ENCODE measurements at regions not wholly inside any gene's neighbourhood (a gene's known extent, or its start where the extent isn't known, plus 50 kb on each side); places are given as distances from the start of the nearest gene placed in this dataset.

DNA sequence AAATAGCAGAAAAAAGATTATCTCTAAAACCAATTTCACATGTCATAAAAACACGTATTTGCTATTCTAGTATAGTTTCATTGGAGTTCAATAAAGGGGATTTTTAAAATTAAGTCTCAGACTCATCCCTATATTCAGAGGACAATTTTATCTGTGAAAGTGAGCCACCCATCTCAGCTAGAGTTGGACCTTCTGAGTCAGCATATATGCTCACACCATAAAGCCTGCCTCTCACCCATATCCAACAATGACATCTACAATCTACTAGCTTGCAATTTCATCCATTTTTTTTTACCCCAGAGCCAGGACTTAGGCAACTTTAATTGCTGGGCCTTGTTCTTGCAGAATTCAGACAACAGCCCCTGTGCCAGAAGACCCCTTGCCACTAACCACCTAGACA lies 165.3 kb upstream of the DYNLRB2 start:
- no peaks in the 10 kb centered on the region for H3K27me3 ChIP-seq (ENCODE audit: control insufficient read depth in 2 of 2, insufficient read depth in 2 of 2, low read length in 2 of 2)
- H2AFZ ChIP-seq (ENCODE audit: low read depth, low read length): no peak overlapping the region
- DNase-seq (ENCODE audit: low read depth, low spot score) (no peak), FAIRE-seq (no peak)
- no peak for TF ChIP-seq GATA2 (IDR thresholded peaks at IDR 0.05; ENCODE audit: insufficient read depth, insufficient read length, low read depth, low read length)
- TF ChIP-seq POLR2A (IDR thresholded peaks at IDR 0.05; ENCODE audit: low read depth, low read length): no peak
- TF ChIP-seq EZH2 (IDR thresholded peaks at IDR 0.05; ENCODE audit: borderline replicate concordance, low read depth, low read length, severe bottlenecking): no peak
- no peak for TF ChIP-seq JUN (IDR thresholded peaks at IDR 0.05; ENCODE audit: borderline replicate concordance, insufficient read depth, insufficient read length, low read depth)
- no peak for TF ChIP-seq POLR2AphosphoS5 (IDR thresholded peaks at IDR 0.05; ENCODE audit: insufficient read depth, low read depth, low read length)
- TF ChIP-seq FOS (IDR thresholded peaks at IDR 0.05; ENCODE audit: borderline replicate concordance, insufficient read depth, low read length): no peak
- TF ChIP-seq, protein P1, sequence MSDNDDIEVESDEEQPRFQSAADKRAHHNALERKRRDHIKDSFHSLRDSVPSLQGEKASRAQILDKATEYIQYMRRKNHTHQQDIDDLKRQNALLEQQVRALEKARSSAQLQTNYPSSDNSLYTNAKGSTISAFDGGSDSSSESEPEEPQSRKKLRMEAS (IDR thresholded peaks at IDR 0.05; ENCODE audit: insufficient read depth, insufficient read length): no peak
- TF ChIP-seq MYC (IDR thresholded peaks at IDR 0.05; ENCODE audit: low read depth, low read length): no peak
- TF ChIP-seq, protein P2, sequence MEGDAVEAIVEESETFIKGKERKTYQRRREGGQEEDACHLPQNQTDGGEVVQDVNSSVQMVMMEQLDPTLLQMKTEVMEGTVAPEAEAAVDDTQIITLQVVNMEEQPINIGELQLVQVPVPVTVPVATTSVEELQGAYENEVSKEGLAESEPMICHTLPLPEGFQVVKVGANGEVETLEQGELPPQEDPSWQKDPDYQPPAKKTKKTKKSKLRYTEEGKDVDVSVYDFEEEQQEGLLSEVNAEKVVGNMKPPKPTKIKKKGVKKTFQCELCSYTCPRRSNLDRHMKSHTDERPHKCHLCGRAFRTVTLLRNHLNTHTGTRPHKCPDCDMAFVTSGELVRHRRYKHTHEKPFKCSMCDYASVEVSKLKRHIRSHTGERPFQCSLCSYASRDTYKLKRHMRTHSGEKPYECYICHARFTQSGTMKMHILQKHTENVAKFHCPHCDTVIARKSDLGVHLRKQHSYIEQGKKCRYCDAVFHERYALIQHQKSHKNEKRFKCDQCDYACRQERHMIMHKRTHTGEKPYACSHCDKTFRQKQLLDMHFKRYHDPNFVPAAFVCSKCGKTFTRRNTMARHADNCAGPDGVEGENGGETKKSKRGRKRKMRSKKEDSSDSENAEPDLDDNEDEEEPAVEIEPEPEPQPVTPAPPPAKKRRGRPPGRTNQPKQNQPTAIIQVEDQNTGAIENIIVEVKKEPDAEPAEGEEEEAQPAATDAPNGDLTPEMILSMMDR (IDR thresholded peaks at IDR 0.05; ENCODE audit: extremely low read depth in 1 of 2, insufficient read depth in 1 of 2, low read depth in 1 of 2, low read length in 2 of 2): no peak
- no peaks in the 10 kb centered on the region for H3K36me3 ChIP-seq (ENCODE audit: control insufficient read depth in 2 of 2, extremely low read depth in 1 of 2, insufficient read depth in 2 of 2, low read length in 2 of 2)
- H3K4me1 ChIP-seq (ENCODE audit: control insufficient read depth, extremely low read depth, insufficient read depth, low read length): no peaks in the 10 kb centered on the region
- no peaks in the 10 kb centered on the region for H3K9me1 ChIP-seq (replicated peaks; ENCODE audit: control insufficient read depth, extremely low read depth, insufficient read depth, low read length)
- no peaks in the 10 kb centered on the region for H4K20me1 ChIP-seq (replicated peaks; ENCODE audit: control insufficient read depth, extremely low read depth, insufficient read depth, low read length)
- no peak overlapping the region for H3K27ac ChIP-seq (ENCODE audit: insufficient read depth, low read depth, low read length)
- POLR2A ChIA-PET: no interaction called here
- BruUV-seq (replicated peaks): no TSS peak
- no peak overlapping the region for H3K4me3 ChIP-seq (replicated peaks in 1 of 3; ENCODE audit: insufficient read depth in 1 of 3, low read depth in 1 of 3, low read length in 3 of 3)
- dilution Hi-C loops (cut with MboI; ENCODE audit: extremely low pct_ligation_motif_present, low sequenced_read_pairs): no loop called here
- no peak overlapping the region for H3K9ac ChIP-seq (replicated peaks; ENCODE audit: extremely low read depth, insufficient read depth, low read length)
- H3K9me3 ChIP-seq (replicated peaks; ENCODE audit: control insufficient read depth, insufficient read depth, low read length): no peaks in the 10 kb centered on the region
- H3K79me2 ChIP-seq (ENCODE audit: control insufficient read depth, insufficient read depth, low read length): no peaks in the 10 kb centered on the region
- no peak overlapping the region for H3K4me2 ChIP-seq (ENCODE audit: insufficient read depth, low read length)
- intact Hi-C loops (cut with micrococcal nuclease): no loop called here
- CTCF ChIA-PET: no interaction called here

Data from endothelial cell of umbilical vein (primary cell).